ENCODE measurements at regions not wholly inside any gene's neighbourhood (a gene's known extent, or its start where the extent isn't known, plus 50 kb on each side); places are given as distances from the start of the nearest gene placed in this dataset.

GRCh38 chr13:22212576-22212975, 541.7 kb downstream of the FGF9 start:
- no peak for TF ChIP-seq POLR2AphosphoS5 (IDR thresholded peaks at IDR 0.05; ENCODE audit: insufficient read depth, low read depth, low read length)
- no peak for TF ChIP-seq CTCF (IDR thresholded peaks at IDR 0.05; ENCODE audit: extremely low read depth in 1 of 2, insufficient read depth in 1 of 2, low read depth in 1 of 2, low read length in 2 of 2)
- TF ChIP-seq MYC (IDR thresholded peaks at IDR 0.05; ENCODE audit: low read depth, low read length), result no peak
- no peak for TF ChIP-seq POLR2A (IDR thresholded peaks at IDR 0.05; ENCODE audit: low read depth, low read length)
- no peak for TF ChIP-seq FOS (IDR thresholded peaks at IDR 0.05; ENCODE audit: borderline replicate concordance, insufficient read depth, low read length)

Data from endothelial cell of umbilical vein (primary cell).